ENCODE measurements at regions not wholly inside any gene's neighbourhood (a gene's known extent, or its start where the extent isn't known, plus 50 kb on each side); places are given as distances from the start of the nearest gene placed in this dataset.
A peak's percentile ranks its signal among the peaks of the same experiment; 100 is the strongest.
"Not testable (repeated sequence)": the region's sequence is repeated elsewhere in the genome, so short reads cannot be mapped to it uniquely, and the experiment has no call there.

GRCh38 chr9:1919229-1919628, 95.9 kb upstream of the SMARCA2 start:
- no peak for DNase-seq (ENCODE audit: low spot score)

- no peak for DNase-seq (ENCODE audit: low spot score)
Measured at GRCh38 chr9:1920386-1920785, 94.8 kb upstream of the SMARCA2 start.

- no peak for DNase-seq (ENCODE audit: low spot score)
Measured at GRCh38 chr9:1922026-1922425, 93.1 kb upstream of the SMARCA2 start.

GRCh38 chr9:1927546-1927945, 87.6 kb upstream of the SMARCA2 start:
- no peak for DNase-seq (ENCODE audit: low spot score)

- DNase-seq (ENCODE audit: low spot score): no peak
Measured at GRCh38 chr9:1929134-1929533, 86.0 kb upstream of the SMARCA2 start.

- DNase-seq (ENCODE audit: low spot score): no peak
Measured at GRCh38 chr9:1929722-1930244, 85.4 kb upstream of the SMARCA2 start.

GRCh38 chr9:1930245-1930736, 84.9 kb upstream of the SMARCA2 start:
- not testable (repeated sequence) for DNase-seq (ENCODE audit: low spot score)

GRCh38 chr9:1938135-1938534, 77.0 kb upstream of the SMARCA2 start:
- DNase-seq (ENCODE audit: low spot score): no peak

- DNase-seq (ENCODE audit: low spot score): no peak
Measured at GRCh38 chr9:1938675-1939170, 76.4 kb upstream of the SMARCA2 start.

- DNase-seq (ENCODE audit: low spot score): no peak
Measured at GRCh38 chr9:1939466-1939865, 75.7 kb upstream of the SMARCA2 start.

GRCh38 chr9:1939926-1940368, 75.2 kb upstream of the SMARCA2 start:
- peak; percentile 17 for DNase-seq (ENCODE audit: low spot score)

- peak; percentile 25 for DNase-seq (ENCODE audit: low spot score)
Measured at GRCh38 chr9:1941989-1942388, 73.2 kb upstream of the SMARCA2 start.

GRCh38 chr9:1946526-1947283, 68.4 kb upstream of the SMARCA2 start:
- DNase-seq (ENCODE audit: low spot score): no peak

- no peak for DNase-seq (ENCODE audit: low spot score)
Measured at GRCh38 chr9:1947438-1947837, 67.7 kb upstream of the SMARCA2 start.

- no peak for DNase-seq (ENCODE audit: low spot score)
Measured at GRCh38 chr9:1948541-1948940, 66.6 kb upstream of the SMARCA2 start.

- no peak for DNase-seq (ENCODE audit: low spot score)
Measured at GRCh38 chr9:1951446-1951845, 63.7 kb upstream of the SMARCA2 start.

- DNase-seq (ENCODE audit: low spot score): no peak
Measured at GRCh38 chr9:1952001-1952400, 63.1 kb upstream of the SMARCA2 start.

- DNase-seq (ENCODE audit: low spot score): no peak
Measured at GRCh38 chr9:1954238-1954637, 60.9 kb upstream of the SMARCA2 start.

- DNase-seq (ENCODE audit: low spot score): no peak
Measured at GRCh38 chr9:1956958-1957357, 58.2 kb upstream of the SMARCA2 start.

GRCh38 chr9:1957856-1958255, 57.3 kb upstream of the SMARCA2 start:
- no peak for DNase-seq (ENCODE audit: low spot score)

GRCh38 chr9:1959371-1959770, 55.8 kb upstream of the SMARCA2 start:
- no peak for DNase-seq (ENCODE audit: low spot score)

- DNase-seq (ENCODE audit: low spot score): peak; percentile 8
Measured at GRCh38 chr9:1960342-1961042, 54.7 kb upstream of the SMARCA2 start.

- no peak for DNase-seq (ENCODE audit: low spot score)
Measured at GRCh38 chr9:1962122-1962521, 53.0 kb upstream of the SMARCA2 start.
